A549 (cell line): ENCODE measurements at regions not wholly inside any gene's neighbourhood (a gene's known extent, or its start where the extent isn't known, plus 50 kb on each side); places are given as distances from the start of the nearest gene placed in this dataset.

Experiments
- ATAC-seq, 2 experiments: fragments of 200-7000 bp in 1 of 2; fragments of >200 bp in 1 of 2; cut with Nextera tagmentation in 1 of 2; cut with Tn5 transposase in 1 of 2; 3 replicates each; pipeline versions ENCODE4 v1.8.0 to v1.9.1; 2018 to 2020; ENCODE audit warnings: mild to moderate bottlenecking in 1 of 2, moderate library complexity in 1 of 2
- CTCF ChIA-PET: fragments of 300-600 bp; sonication (Branson Sonifier 250); formaldehyde crosslinking; extraction: SDS; loops from one replicate; lab custom pipeline; 2021; ENCODE audit warnings: antibody characterized with exemption, inconsistent platforms; lab: Yijun Ruan, JAX
- POLR2A ChIA-PET: fragments of 350-600 bp; formaldehyde crosslinking; extraction: SDS; loops from one replicate; lab custom pipeline; 2021; ENCODE audit warnings: antibody characterized with exemption, inconsistent platforms; lab: Yijun Ruan, JAX
- DNase-seq, 2 experiments: peaks; one replicate each; pipeline versions ENCODE4 v3.0.0 to v3.0.0-alpha.2; 2011 to 2016; ENCODE audit warnings: low read depth in 1 of 2, low spot score in 1 of 2
- FAIRE-seq: peaks from 2 replicates; lab custom pipeline; 2011; peaks lifted over from hg19 to GRCh38; lab: Jason Lieb, UNC
- H3K27ac ChIP-seq, 2 experiments: fragments of >200 bp; sonication (Bioruptor Twin); formaldehyde crosslinking; 3 replicates each; pipeline ENCODE4 v1.5.1; 2016 to 2017
- H3K4me1 ChIP-seq: fragments of >200 bp; sonication (Bioruptor Twin); formaldehyde crosslinking; 3 replicates; pipeline ENCODE4 v1.6.1; 2016
- H3K4me2 ChIP-seq: fragments of >200 bp; sonication (Bioruptor Twin); formaldehyde crosslinking; 3 replicates; pipeline ENCODE4 v1.6.1; 2016
- H3K4me3 ChIP-seq: fragments of >200 bp; sonication (Bioruptor Twin); formaldehyde crosslinking; 3 replicates; pipeline ENCODE4 v1.5.1; 2016
- H3K9me3 ChIP-seq: fragments of >200 bp; sonication (Bioruptor Twin); formaldehyde crosslinking; 3 replicates; pipeline ENCODE4 v1.6.1; 2016
- ATOH8 ChIP-seq: fragments of 250-450 bp; sonication (Bioruptor Pico); IDR thresholded peaks from 2 replicates; pipeline ENCODE4 v1.5.0; 2020; ENCODE audit warnings: low read depth, mild to moderate bottlenecking, moderate library complexity
- BCL3 ChIP-seq: fragments of >200 bp; sonication (Bioruptor Twin); formaldehyde crosslinking; IDR thresholded peaks from 3 replicates; pipeline ENCODE4 v1.6.1; 2016
- BHLHE40 ChIP-seq: IDR thresholded peaks from 2 replicates; pipeline ENCODE4 v1.6.1; 2012; ENCODE audit warnings: low read depth, low read length, inconsistent platforms
- CHD4 ChIP-seq: fragments of 200-600 bp; sonication (generic); IDR thresholded peaks from 2 replicates; pipeline ENCODE4 v1.6.1; 2016; ENCODE audit warnings: antibody characterized with exemption, mild to moderate bottlenecking, borderline replicate concordance
- E2F6 ChIP-seq: IDR thresholded peaks from 2 replicates; pipeline ENCODE4 v1.6.1; 2012; ENCODE audit warnings: low read depth, borderline replicate concordance
- EHF ChIP-seq: fragments of 250-450 bp; sonication (Bioruptor Pico); IDR thresholded peaks from 2 replicates; pipeline ENCODE4 v1.5.0; 2020; ENCODE audit warnings: mild to moderate bottlenecking
- EHMT2 ChIP-seq: fragments of 200-600 bp; sonication (generic); IDR thresholded peaks from 2 replicates; pipeline ENCODE4 v1.6.1; 2016; ENCODE audit warnings: antibody characterized with exemption, low read depth, mild to moderate bottlenecking, moderate library complexity
- ELK1 ChIP-seq: fragments of 150-350 bp; IDR thresholded peaks from 2 replicates; pipeline ENCODE4 v1.6.1; 2014; ENCODE audit warnings: low read depth, mild to moderate bottlenecking, low read length
- EP300 ChIP-seq, 2 experiments: fragments of >200 bp; sonication (Bioruptor Twin); formaldehyde crosslinking; IDR thresholded peaks; 2 replicates in 1 of 2; 3 replicates in 1 of 2; pipeline ENCODE4 v1.6.1; 2016 to 2017
- ESRRA ChIP-seq: fragments of 150-350 bp; IDR thresholded peaks from 2 replicates; pipeline ENCODE4 v1.6.1; 2014; ENCODE audit warnings: mild to moderate bottlenecking, low read length, borderline replicate concordance
- FOSB ChIP-seq: fragments of 250-450 bp; sonication (Bioruptor Pico); IDR thresholded peaks from 2 replicates; pipeline ENCODE4 v1.5.0; 2020; ENCODE audit warnings: mild to moderate bottlenecking, moderate library complexity
- GATA3 ChIP-seq: IDR thresholded peaks from 2 replicates; pipeline ENCODE4 v1.6.1; 2012; ENCODE audit warnings: borderline replicate concordance
- HOXB5 ChIP-seq: fragments of 250-450 bp; sonication (Bioruptor Pico); IDR thresholded peaks from 2 replicates; pipeline ENCODE4 v1.5.0; 2020; ENCODE audit warnings: mild to moderate bottlenecking, moderate library complexity
- JUN ChIP-seq, 2 experiments: fragments of >200 bp; sonication (Bioruptor Twin); formaldehyde crosslinking; IDR thresholded peaks; 2 replicates in 1 of 2; 3 replicates in 1 of 2; pipeline ENCODE4 v1.6.1; 2016 to 2017
- JUNB ChIP-seq: fragments of >200 bp; sonication (Bioruptor Twin); formaldehyde crosslinking; IDR thresholded peaks from 2 replicates; pipeline ENCODE4 v1.6.1; 2016
- KDM1A ChIP-seq: fragments of 200-600 bp; sonication (generic); IDR thresholded peaks from 2 replicates; pipeline ENCODE4 v1.6.1; 2016; ENCODE audit warnings: low read depth, mild to moderate bottlenecking
- MAFK ChIP-seq: fragments of 450-650 bp; IDR thresholded peaks from 2 replicates; pipeline ENCODE4 v1.6.1; 2014; ENCODE audit not compliant: partially characterized antibody
- MAZ ChIP-seq: fragments of 150-350 bp; IDR thresholded peaks from 2 replicates; pipeline ENCODE4 v1.6.1; 2014; ENCODE audit warnings: antibody characterized with exemption, low read depth, low read length, borderline replicate concordance
- MYC ChIP-seq: IDR thresholded peaks from 2 replicates; pipeline ENCODE4 v1.6.1; 2012; ENCODE audit warnings: mild to moderate bottlenecking, inconsistent platforms, low read length, improper control_type of control experiment, borderline replicate concordance
- NFE2L2 ChIP-seq: fragments of 150-350 bp; conservative IDR thresholded peaks from 2 replicates; pipeline ENCODE4 v1.6.1; 2014; ENCODE audit warnings: low read length
- NPAS2 ChIP-seq: fragments of 250-450 bp; sonication (Bioruptor Pico); IDR thresholded peaks from 2 replicates; pipeline ENCODE4 v1.8.0; 2022; ENCODE audit warnings: mild to moderate bottlenecking, moderate library complexity, borderline replicate concordance
- POLR2A ChIP-seq: IDR thresholded peaks from 2 replicates; pipeline ENCODE4 v1.6.1; 2012; ENCODE audit warnings: mild to moderate bottlenecking, low read length
- POLR2AphosphoS2 ChIP-seq: conservative IDR thresholded peaks from 2 replicates; pipeline ENCODE4 v1.6.1; 2012; ENCODE audit warnings: low read length, improper control_type of control experiment, inconsistent platforms
- SMC3 ChIP-seq: fragments of >200 bp; sonication (Bioruptor Twin); formaldehyde crosslinking; IDR thresholded peaks from 3 replicates; pipeline ENCODE4 v1.6.1; 2018; ENCODE audit warnings: inconsistent platforms
- SREBF2 ChIP-seq: fragments of 450-650 bp; IDR thresholded peaks from 2 replicates; pipeline ENCODE4 v1.6.1; 2014; ENCODE audit warnings: mild to moderate bottlenecking, moderate library complexity
- TP53 ChIP-seq: fragments of 250-450 bp; sonication (Bioruptor Pico); IDR thresholded peaks from 2 replicates; pipeline ENCODE4 v1.5.0; 2021; ENCODE audit warnings: mild to moderate bottlenecking, moderate library complexity
- ZC3H11A ChIP-seq: fragments of 450-650 bp; IDR thresholded peaks from 2 replicates; pipeline ENCODE4 v1.6.1; 2014; ENCODE audit warnings: antibody characterized with exemption, mild to moderate bottlenecking
- ZFP36 ChIP-seq: fragments of 450-650 bp; IDR thresholded peaks from 2 replicates; pipeline ENCODE4 v1.6.1; 2014; ENCODE audit warnings: borderline replicate concordance; ENCODE audit not compliant: partially characterized antibody
- ZNF302 ChIP-seq: fragments of 250-450 bp; sonication (Bioruptor Pico); IDR thresholded peaks from 2 replicates; pipeline ENCODE4 v1.9.0; 2021; ENCODE audit warnings: inconsistent platforms, mild to moderate bottlenecking, moderate library complexity
- WGBS: methylation state at CpG from one replicate; pipeline ENCODE4 v1.1.6; 2017; ENCODE audit errors: missing lambda C conversion rate; 5-methylcytosine and 5-hydroxymethylcytosine counted together

- DNase-seq (no peak), ATAC-seq (no peak), FAIRE-seq (no peak)
- Histone ChIP-seq H3K4me1 (no peaks in the 10 kb centered on the region), H3K4me2 (no peak overlapping the region), H3K27ac (no peak overlapping the region), H3K9me3 (no peaks in the 10 kb centered on the region), H3K4me3 (no peak overlapping the region)
- POLR2A ChIA-PET, result no interaction called here
- CTCF ChIA-PET, result no interaction called here
- no peak for TF ChIP-seq SREBF2
- TF ChIP-seq NFE2L2, result no peak
- no peak for TF ChIP-seq ZFP36
- no peak for TF ChIP-seq JUN (IDR thresholded peaks at IDR 0.05)
- no peak for TF ChIP-seq E2F6
- no peak for TF ChIP-seq BHLHE40
- TF ChIP-seq JUNB, result no peak
- TF ChIP-seq POLR2AphosphoS2, result no peak
- no peak for TF ChIP-seq HOXB5
- TF ChIP-seq KDM1A, result no peak
- no peak for TF ChIP-seq GATA3
- no peak for TF ChIP-seq ZC3H11A
- no peak for TF ChIP-seq ZNF302 (CRISPR knock-in tag)
- no peak for TF ChIP-seq ESRRA
- TF ChIP-seq MAZ, result no peak
- 20% methylated on average over 1 of the region's 1 CpG for WGBS
These were observed 1274.8 kb upstream of the ADGRL3 start for GRCh38 chr4:59925290-59925689.

GRCh38 chr4:59936566-59936965, 1263.6 kb upstream of the ADGRL3 start:
- POLR2A ChIA-PET, result no interaction called here
- no peaks in the 10 kb centered on the region for H3K9me3 ChIP-seq
- TF ChIP-seq EHF (CRISPR knock-in tag), result no peak
- no peak for TF ChIP-seq ZNF302 (CRISPR knock-in tag)
- TF ChIP-seq POLR2A, result no peak
- no peak for TF ChIP-seq EHMT2
- TF ChIP-seq MYC, result no peak
- TF ChIP-seq ELK1, result no peak
- TF ChIP-seq ZC3H11A, result no peak
- no peak for TF ChIP-seq SMC3
- no peak for TF ChIP-seq TP53 (CRISPR knock-in tag)
- no peak for TF ChIP-seq ATOH8 (CRISPR knock-in tag)
- TF ChIP-seq NPAS2 (CRISPR knock-in tag), result no peak
- no peak for TF ChIP-seq KDM1A
- no peak for TF ChIP-seq EP300 (IDR thresholded peaks at IDR 0.05)
- no peak for TF ChIP-seq GATA3
- TF ChIP-seq FOSB (CRISPR knock-in tag), result no peak
- TF ChIP-seq MAFK, result no peak
- no peak for TF ChIP-seq BCL3
- no peak for TF ChIP-seq CHD4
- ATAC-seq, result no peak
- H3K4me2 ChIP-seq, result no peak overlapping the region
- 18% methylated on average over 3 of the region's 3 CpGs for WGBS
- no peak overlapping the region for H3K27ac ChIP-seq
- no peak for FAIRE-seq
- DNase-seq, result no peak
- CTCF ChIA-PET, result no interaction called here
- H3K4me1 ChIP-seq, result no peaks in the 10 kb centered on the region
- H3K4me3 ChIP-seq, result no peak overlapping the region
